ENCODE measurements at regions not wholly inside any gene's neighbourhood (a gene's known extent, or its start where the extent isn't known, plus 50 kb on each side); places are given as distances from the start of the nearest gene placed in this dataset.

GRCh38 chr16:9511389-9511788 is 419.9 kb downstream of the HAPSTR1 start:
- TF ChIP-seq CTCF (conservative IDR thresholded peaks at IDR 0.05 in 1 of 2, IDR thresholded peaks at IDR 0.05 in 1 of 2; ENCODE audit: low read depth in 1 of 2, low read length in 2 of 2) (no peak), EZH2 (IDR thresholded peaks at IDR 0.05; ENCODE audit: low read length, missing control alignments) (no peak)
- H3K4me2 ChIP-seq (ENCODE audit: extremely low read depth, insufficient read depth, low read length), result no peak overlapping the region

GRCh38 chr16:9516444-9516843 is 425.0 kb downstream of the HAPSTR1 start:
- Histone ChIP-seq H4K20me1 (ENCODE audit: control insufficient read depth, extremely low read depth, insufficient read depth, low read length) (no peaks in the 10 kb centered on the region), H3K79me2 (ENCODE audit: control insufficient read depth, insufficient read depth, low read length) (no peaks in the 10 kb centered on the region), H3K36me3 (ENCODE audit: control insufficient read depth, insufficient read depth, low read length) (no peaks in the 10 kb centered on the region), H3K4me3 (replicated peaks in 1 of 4; ENCODE audit: control extremely low read depth in 1 of 4, insufficient read depth in 1 of 4, low read depth in 3 of 4, low read length in 4 of 4) (no peak overlapping the region), H3K9me3 (ENCODE audit: control insufficient read depth, insufficient read depth, low read depth, low read length) (no peaks in the 10 kb centered on the region), H3K27me3 (ENCODE audit: control insufficient read depth, insufficient read depth, low read length) (no peaks in the 10 kb centered on the region), H3K9ac (ENCODE audit: insufficient read depth, low read length) (no peak overlapping the region), H2AFZ (ENCODE audit: low read length) (no peak overlapping the region), H3K4me2 (ENCODE audit: extremely low read depth, insufficient read depth, low read length) (no peak overlapping the region), H3K27ac (ENCODE audit: insufficient read depth, low read length) (no peak overlapping the region), H3K4me1 (ENCODE audit: control insufficient read depth, extremely low read depth, insufficient read depth, low read length) (no peaks in the 10 kb centered on the region)
- no peak for DNase-seq (ENCODE audit: low read depth in 2 of 2)
- TF ChIP-seq EZH2 (IDR thresholded peaks at IDR 0.05; ENCODE audit: low read length, missing control alignments) (no peak), CTCF (conservative IDR thresholded peaks at IDR 0.05 in 1 of 2, IDR thresholded peaks at IDR 0.05 in 1 of 2; ENCODE audit: low read depth in 1 of 2, low read length in 2 of 2) (no peak)

More at GRCh38 chr16:9511389-9511788, 419.9 kb downstream of the HAPSTR1 start:
- Histone ChIP-seq H3K4me1 (ENCODE audit: control insufficient read depth, extremely low read depth, insufficient read depth, low read length) (no peaks in the 10 kb centered on the region), H3K4me3 (replicated peaks in 1 of 4; ENCODE audit: control extremely low read depth in 1 of 4, insufficient read depth in 1 of 4, low read depth in 3 of 4, low read length in 4 of 4) (no peak overlapping the region), H2AFZ (ENCODE audit: low read length) (no peak overlapping the region), H3K79me2 (ENCODE audit: control insufficient read depth, insufficient read depth, low read length) (no peaks in the 10 kb centered on the region), H4K20me1 (ENCODE audit: control insufficient read depth, extremely low read depth, insufficient read depth, low read length) (no peaks in the 10 kb centered on the region), H3K9me3 (ENCODE audit: control insufficient read depth, insufficient read depth, low read depth, low read length) (no peaks in the 10 kb centered on the region), H3K9ac (ENCODE audit: insufficient read depth, low read length) (no peak overlapping the region), H3K36me3 (ENCODE audit: control insufficient read depth, insufficient read depth, low read length) (no peaks in the 10 kb centered on the region), H3K27ac (ENCODE audit: insufficient read depth, low read length) (no peak overlapping the region), H3K27me3 (ENCODE audit: control insufficient read depth, insufficient read depth, low read length) (no peaks in the 10 kb centered on the region)
- no peak for DNase-seq (ENCODE audit: low read depth in 2 of 2)

GRCh38 chr16:9518051-9518450 is 426.6 kb downstream of the HAPSTR1 start:
- DNase-seq (ENCODE audit: low read depth in 2 of 2), result no peak
- Histone ChIP-seq H3K79me2 (ENCODE audit: control insufficient read depth, insufficient read depth, low read length) (no peaks in the 10 kb centered on the region), H3K4me3 (replicated peaks in 1 of 4; ENCODE audit: control extremely low read depth in 1 of 4, insufficient read depth in 1 of 4, low read depth in 3 of 4, low read length in 4 of 4) (no peak overlapping the region), H2AFZ (ENCODE audit: low read length) (no peak overlapping the region), H4K20me1 (ENCODE audit: control insufficient read depth, extremely low read depth, insufficient read depth, low read length) (no peaks in the 10 kb centered on the region), H3K27me3 (ENCODE audit: control insufficient read depth, insufficient read depth, low read length) (no peaks in the 10 kb centered on the region), H3K9me3 (ENCODE audit: control insufficient read depth, insufficient read depth, low read depth, low read length) (no peaks in the 10 kb centered on the region), H3K9ac (ENCODE audit: insufficient read depth, low read length) (no peak overlapping the region), H3K36me3 (ENCODE audit: control insufficient read depth, insufficient read depth, low read length) (no peaks in the 10 kb centered on the region), H3K4me1 (ENCODE audit: control insufficient read depth, extremely low read depth, insufficient read depth, low read length) (no peaks in the 10 kb centered on the region), H3K4me2 (ENCODE audit: extremely low read depth, insufficient read depth, low read length) (no peak overlapping the region), H3K27ac (ENCODE audit: insufficient read depth, low read length) (no peak overlapping the region)
- TF ChIP-seq CTCF (conservative IDR thresholded peaks at IDR 0.05 in 1 of 2, IDR thresholded peaks at IDR 0.05 in 1 of 2; ENCODE audit: low read depth in 1 of 2, low read length in 2 of 2) (no peak), EZH2 (IDR thresholded peaks at IDR 0.05; ENCODE audit: low read length, missing control alignments) (no peak)

Data from fibroblast of lung (primary cell).